ENCODE measurements at regions not wholly inside any gene's neighbourhood (a gene's known extent, or its start where the extent isn't known, plus 50 kb on each side); places are given as distances from the start of the nearest gene placed in this dataset.

DNA sequence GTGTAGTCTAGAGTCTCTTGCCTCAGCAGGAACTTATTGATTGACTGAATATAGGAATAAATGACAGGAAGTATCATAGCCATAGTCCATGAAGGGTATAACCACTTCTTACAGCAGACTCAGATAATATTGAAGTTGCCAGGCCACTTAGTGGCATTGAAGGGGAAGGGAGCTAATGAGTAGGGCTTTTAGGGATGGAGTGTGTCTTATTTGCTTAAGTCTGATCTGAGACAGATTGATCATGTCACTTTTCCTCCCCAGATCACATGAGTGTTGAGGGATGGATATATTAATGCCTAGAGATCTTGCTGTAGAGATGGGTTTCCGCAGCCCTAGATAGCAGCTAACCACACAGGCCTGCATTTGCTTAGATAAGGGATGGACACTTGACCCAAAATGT, 62.2 kb upstream of the NBEA start:
- Histone ChIP-seq H3K4me3 (replicated peaks in 1 of 2; ENCODE audit: low read depth in 1 of 2, low read length in 2 of 2) (no peak overlapping the region), H4K20me1 (ENCODE audit: insufficient read depth) (no peaks in the 10 kb centered on the region), H3K27me3 (ENCODE audit: insufficient read depth, low read length) (no peaks in the 10 kb centered on the region), H3K9me3 (ENCODE audit: control insufficient read depth in 1 of 2, insufficient read depth in 1 of 2, low read depth in 1 of 2, low read length in 2 of 2) (no peaks in the 10 kb centered on the region), H3K4me2 (ENCODE audit: low read length) (no peak overlapping the region), H2AFZ (ENCODE audit: low read depth, low read length, poor library complexity, severe bottlenecking) (no peak overlapping the region), H3K9ac (ENCODE audit: low read length) (no peak overlapping the region), H3K36me3 (ENCODE audit: control insufficient read depth in 1 of 2, insufficient read depth in 2 of 2, low read length in 2 of 2) (no peaks in the 10 kb centered on the region), H3K4me1 (ENCODE audit: control insufficient read depth in 1 of 2, insufficient read depth in 2 of 2, low read length in 2 of 2) (peaks cover 0 to 3% of the 10 kb centered on the region in 2 experiments; a peak in 2 of 4 replicates), H3K9me2 (ENCODE audit: insufficient read depth) (no peaks in the 10 kb centered on the region), H3K79me2 (ENCODE audit: insufficient read depth, low read length) (no peaks in the 10 kb centered on the region), H3K27ac (ENCODE audit: low read depth, low read length) (no peak overlapping the region)
- DNase-seq (ENCODE audit: low read depth, low spot score) (no peak), ATAC-seq (no peak)
- no peak for TF ChIP-seq FOSL1 (IDR thresholded peaks at IDR 0.05; ENCODE audit: low read depth)
- TF ChIP-seq SRF (IDR thresholded peaks at IDR 0.05; ENCODE audit: low read depth) = no peak
- TF ChIP-seq EZH2 (IDR thresholded peaks at IDR 0.05) = no peak
- no peak for TF ChIP-seq POLR2A (IDR thresholded peaks at IDR 0.05; ENCODE audit: borderline replicate concordance, extremely low read depth, insufficient read depth, insufficient read length)
- TF ChIP-seq, protein P1, sequence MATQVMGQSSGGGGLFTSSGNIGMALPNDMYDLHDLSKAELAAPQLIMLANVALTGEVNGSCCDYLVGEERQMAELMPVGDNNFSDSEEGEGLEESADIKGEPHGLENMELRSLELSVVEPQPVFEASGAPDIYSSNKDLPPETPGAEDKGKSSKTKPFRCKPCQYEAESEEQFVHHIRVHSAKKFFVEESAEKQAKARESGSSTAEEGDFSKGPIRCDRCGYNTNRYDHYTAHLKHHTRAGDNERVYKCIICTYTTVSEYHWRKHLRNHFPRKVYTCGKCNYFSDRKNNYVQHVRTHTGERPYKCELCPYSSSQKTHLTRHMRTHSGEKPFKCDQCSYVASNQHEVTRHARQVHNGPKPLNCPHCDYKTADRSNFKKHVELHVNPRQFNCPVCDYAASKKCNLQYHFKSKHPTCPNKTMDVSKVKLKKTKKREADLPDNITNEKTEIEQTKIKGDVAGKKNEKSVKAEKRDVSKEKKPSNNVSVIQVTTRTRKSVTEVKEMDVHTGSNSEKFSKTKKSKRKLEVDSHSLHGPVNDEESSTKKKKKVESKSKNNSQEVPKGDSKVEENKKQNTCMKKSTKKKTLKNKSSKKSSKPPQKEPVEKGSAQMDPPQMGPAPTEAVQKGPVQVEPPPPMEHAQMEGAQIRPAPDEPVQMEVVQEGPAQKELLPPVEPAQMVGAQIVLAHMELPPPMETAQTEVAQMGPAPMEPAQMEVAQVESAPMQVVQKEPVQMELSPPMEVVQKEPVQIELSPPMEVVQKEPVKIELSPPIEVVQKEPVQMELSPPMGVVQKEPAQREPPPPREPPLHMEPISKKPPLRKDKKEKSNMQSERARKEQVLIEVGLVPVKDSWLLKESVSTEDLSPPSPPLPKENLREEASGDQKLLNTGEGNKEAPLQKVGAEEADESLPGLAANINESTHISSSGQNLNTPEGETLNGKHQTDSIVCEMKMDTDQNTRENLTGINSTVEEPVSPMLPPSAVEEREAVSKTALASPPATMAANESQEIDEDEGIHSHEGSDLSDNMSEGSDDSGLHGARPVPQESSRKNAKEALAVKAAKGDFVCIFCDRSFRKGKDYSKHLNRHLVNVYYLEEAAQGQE (IDR thresholded peaks at IDR 0.05; ENCODE audit: low read depth) = no peak
- TF ChIP-seq SIN3A (IDR thresholded peaks at IDR 0.05; ENCODE audit: low read depth) = no peak
- TF ChIP-seq, protein P2, sequence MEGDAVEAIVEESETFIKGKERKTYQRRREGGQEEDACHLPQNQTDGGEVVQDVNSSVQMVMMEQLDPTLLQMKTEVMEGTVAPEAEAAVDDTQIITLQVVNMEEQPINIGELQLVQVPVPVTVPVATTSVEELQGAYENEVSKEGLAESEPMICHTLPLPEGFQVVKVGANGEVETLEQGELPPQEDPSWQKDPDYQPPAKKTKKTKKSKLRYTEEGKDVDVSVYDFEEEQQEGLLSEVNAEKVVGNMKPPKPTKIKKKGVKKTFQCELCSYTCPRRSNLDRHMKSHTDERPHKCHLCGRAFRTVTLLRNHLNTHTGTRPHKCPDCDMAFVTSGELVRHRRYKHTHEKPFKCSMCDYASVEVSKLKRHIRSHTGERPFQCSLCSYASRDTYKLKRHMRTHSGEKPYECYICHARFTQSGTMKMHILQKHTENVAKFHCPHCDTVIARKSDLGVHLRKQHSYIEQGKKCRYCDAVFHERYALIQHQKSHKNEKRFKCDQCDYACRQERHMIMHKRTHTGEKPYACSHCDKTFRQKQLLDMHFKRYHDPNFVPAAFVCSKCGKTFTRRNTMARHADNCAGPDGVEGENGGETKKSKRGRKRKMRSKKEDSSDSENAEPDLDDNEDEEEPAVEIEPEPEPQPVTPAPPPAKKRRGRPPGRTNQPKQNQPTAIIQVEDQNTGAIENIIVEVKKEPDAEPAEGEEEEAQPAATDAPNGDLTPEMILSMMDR (IDR thresholded peaks at IDR 0.05 in 2 of 3, conservative IDR thresholded peaks at IDR 0.05 in 1 of 3; ENCODE audit: borderline replicate concordance in 1 of 3, insufficient read depth in 1 of 3, low read depth in 2 of 3, low read length in 2 of 3) = no peak
- TF ChIP-seq JUND (IDR thresholded peaks at IDR 0.05) = no peak
- no peak for TF ChIP-seq SP1 (IDR thresholded peaks at IDR 0.05; ENCODE audit: low read depth)
- TF ChIP-seq POLR2AphosphoS5 (IDR thresholded peaks at IDR 0.05; ENCODE audit: low read depth, low read length) = no peak
- TF ChIP-seq, protein P3, sequence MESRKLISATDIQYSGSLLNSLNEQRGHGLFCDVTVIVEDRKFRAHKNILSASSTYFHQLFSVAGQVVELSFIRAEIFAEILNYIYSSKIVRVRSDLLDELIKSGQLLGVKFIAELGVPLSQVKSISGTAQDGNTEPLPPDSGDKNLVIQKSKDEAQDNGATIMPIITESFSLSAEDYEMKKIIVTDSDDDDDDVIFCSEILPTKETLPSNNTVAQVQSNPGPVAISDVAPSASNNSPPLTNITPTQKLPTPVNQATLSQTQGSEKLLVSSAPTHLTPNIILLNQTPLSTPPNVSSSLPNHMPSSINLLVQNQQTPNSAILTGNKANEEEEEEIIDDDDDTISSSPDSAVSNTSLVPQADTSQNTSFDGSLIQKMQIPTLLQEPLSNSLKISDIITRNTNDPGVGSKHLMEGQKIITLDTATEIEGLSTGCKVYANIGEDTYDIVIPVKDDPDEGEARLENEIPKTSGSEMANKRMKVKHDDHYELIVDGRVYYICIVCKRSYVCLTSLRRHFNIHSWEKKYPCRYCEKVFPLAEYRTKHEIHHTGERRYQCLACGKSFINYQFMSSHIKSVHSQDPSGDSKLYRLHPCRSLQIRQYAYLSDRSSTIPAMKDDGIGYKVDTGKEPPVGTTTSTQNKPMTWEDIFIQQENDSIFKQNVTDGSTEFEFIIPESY (IDR thresholded peaks at IDR 0.05; ENCODE audit: extremely low read depth, insufficient replicate concordance, low read length) = no peak
- no peak for TF ChIP-seq TCF7L2 (IDR thresholded peaks at IDR 0.05; ENCODE audit: borderline replicate concordance, extremely low read depth, insufficient read depth, insufficient read length)
- TF ChIP-seq ZFX (IDR thresholded peaks at IDR 0.05) = no peak
- TF ChIP-seq, protein P4, sequence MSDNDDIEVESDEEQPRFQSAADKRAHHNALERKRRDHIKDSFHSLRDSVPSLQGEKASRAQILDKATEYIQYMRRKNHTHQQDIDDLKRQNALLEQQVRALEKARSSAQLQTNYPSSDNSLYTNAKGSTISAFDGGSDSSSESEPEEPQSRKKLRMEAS (IDR thresholded peaks at IDR 0.05) = no peak
- no peak for TF ChIP-seq YY1 (IDR thresholded peaks at IDR 0.05; ENCODE audit: extremely low read depth, insufficient replicate concordance, low read depth, low read length)
- TF ChIP-seq CBX3 (IDR thresholded peaks at IDR 0.05; ENCODE audit: low read depth) = no peak
- TF ChIP-seq, protein P5, sequence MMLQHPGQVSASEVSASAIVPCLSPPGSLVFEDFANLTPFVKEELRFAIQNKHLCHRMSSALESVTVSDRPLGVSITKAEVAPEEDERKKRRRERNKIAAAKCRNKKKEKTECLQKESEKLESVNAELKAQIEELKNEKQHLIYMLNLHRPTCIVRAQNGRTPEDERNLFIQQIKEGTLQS (IDR thresholded peaks at IDR 0.05) = no peak
- RAD21 ChIA-PET (ENCODE audit: low non-redundant PET in 1 of 2, low total read pairs in 2 of 2, uncharacterized antibody in 2 of 2, unreplicated experiment in 2 of 2) = no interaction called here
- intact Hi-C loops (cut with micrococcal nuclease) = no loop called here
- CTCF ChIA-PET = no interaction called here
- POLR2A ChIA-PET = no interaction called here
- BruUV-seq (replicated peaks) = no TSS peak
